Ishikawa (cell line): ENCODE measurements at regions not wholly inside any gene's neighbourhood (a gene's known extent, or its start where the extent isn't known, plus 50 kb on each side); places are given as distances from the start of the nearest gene placed in this dataset.

ENCODE experiments used
- CEBPB ChIP-seq: IDR thresholded peaks from 2 replicates; pipeline ENCODE4 v1.6.1; 2012
- CREB1 ChIP-seq: IDR thresholded peaks from 2 replicates; pipeline ENCODE4 v1.6.1; 2012; ENCODE audit warnings: low read depth
- EGR1 ChIP-seq: IDR thresholded peaks from 2 replicates; pipeline ENCODE4 v1.6.1; 2012
- EP300 ChIP-seq: IDR thresholded peaks from 2 replicates; pipeline ENCODE4 v1.6.1; 2012; ENCODE audit warnings: borderline replicate concordance
- FOXM1 ChIP-seq: IDR thresholded peaks from 2 replicates; pipeline ENCODE4 v1.6.1; 2012; ENCODE audit warnings: low read depth, borderline replicate concordance
- NFIC ChIP-seq: IDR thresholded peaks from 2 replicates; pipeline ENCODE4 v1.6.1; 2012
- RAD21 ChIP-seq: IDR thresholded peaks from 2 replicates; pipeline ENCODE4 v1.6.1; 2012; ENCODE audit warnings: low read depth
- TAF1 ChIP-seq: IDR thresholded peaks from 2 replicates; pipeline ENCODE4 v1.6.1; 2012; ENCODE audit warnings: low read depth, mild to moderate bottlenecking
- TCF12 ChIP-seq: IDR thresholded peaks from 2 replicates; pipeline ENCODE4 v1.6.1; 2012; ENCODE audit warnings: low read depth
- TEAD4 ChIP-seq: IDR thresholded peaks from 2 replicates; pipeline ENCODE4 v1.6.1; 2012
- USF1 ChIP-seq: IDR thresholded peaks from 2 replicates; pipeline ENCODE4 v1.6.1; 2012
- YY1 ChIP-seq: IDR thresholded peaks from 2 replicates; pipeline ENCODE4 v1.6.1; 2012; ENCODE audit warnings: low read depth
- ZBTB7A ChIP-seq: IDR thresholded peaks from 2 replicates; pipeline ENCODE4 v1.6.1; 2012; ENCODE audit warnings: low read depth
- TF ChIP-seq, protein P1 (sequence below): IDR thresholded peaks from 2 replicates; pipeline ENCODE4 v1.6.1; 2012; ENCODE audit warnings: low read depth, mild to moderate bottlenecking
- TF ChIP-seq, protein P2 (sequence below): IDR thresholded peaks from 2 replicates; pipeline ENCODE4 v1.6.1; 2012

- no peak for TF ChIP-seq ZBTB7A
- TF ChIP-seq, protein P1, sequence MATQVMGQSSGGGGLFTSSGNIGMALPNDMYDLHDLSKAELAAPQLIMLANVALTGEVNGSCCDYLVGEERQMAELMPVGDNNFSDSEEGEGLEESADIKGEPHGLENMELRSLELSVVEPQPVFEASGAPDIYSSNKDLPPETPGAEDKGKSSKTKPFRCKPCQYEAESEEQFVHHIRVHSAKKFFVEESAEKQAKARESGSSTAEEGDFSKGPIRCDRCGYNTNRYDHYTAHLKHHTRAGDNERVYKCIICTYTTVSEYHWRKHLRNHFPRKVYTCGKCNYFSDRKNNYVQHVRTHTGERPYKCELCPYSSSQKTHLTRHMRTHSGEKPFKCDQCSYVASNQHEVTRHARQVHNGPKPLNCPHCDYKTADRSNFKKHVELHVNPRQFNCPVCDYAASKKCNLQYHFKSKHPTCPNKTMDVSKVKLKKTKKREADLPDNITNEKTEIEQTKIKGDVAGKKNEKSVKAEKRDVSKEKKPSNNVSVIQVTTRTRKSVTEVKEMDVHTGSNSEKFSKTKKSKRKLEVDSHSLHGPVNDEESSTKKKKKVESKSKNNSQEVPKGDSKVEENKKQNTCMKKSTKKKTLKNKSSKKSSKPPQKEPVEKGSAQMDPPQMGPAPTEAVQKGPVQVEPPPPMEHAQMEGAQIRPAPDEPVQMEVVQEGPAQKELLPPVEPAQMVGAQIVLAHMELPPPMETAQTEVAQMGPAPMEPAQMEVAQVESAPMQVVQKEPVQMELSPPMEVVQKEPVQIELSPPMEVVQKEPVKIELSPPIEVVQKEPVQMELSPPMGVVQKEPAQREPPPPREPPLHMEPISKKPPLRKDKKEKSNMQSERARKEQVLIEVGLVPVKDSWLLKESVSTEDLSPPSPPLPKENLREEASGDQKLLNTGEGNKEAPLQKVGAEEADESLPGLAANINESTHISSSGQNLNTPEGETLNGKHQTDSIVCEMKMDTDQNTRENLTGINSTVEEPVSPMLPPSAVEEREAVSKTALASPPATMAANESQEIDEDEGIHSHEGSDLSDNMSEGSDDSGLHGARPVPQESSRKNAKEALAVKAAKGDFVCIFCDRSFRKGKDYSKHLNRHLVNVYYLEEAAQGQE, result no peak
- no peak for TF ChIP-seq TCF12
- no peak for TF ChIP-seq USF1
- no peak for TF ChIP-seq FOXM1
- TF ChIP-seq YY1, result no peak
- TF ChIP-seq TAF1, result no peak
- TF ChIP-seq CEBPB, result no peak
- TF ChIP-seq, protein P2, sequence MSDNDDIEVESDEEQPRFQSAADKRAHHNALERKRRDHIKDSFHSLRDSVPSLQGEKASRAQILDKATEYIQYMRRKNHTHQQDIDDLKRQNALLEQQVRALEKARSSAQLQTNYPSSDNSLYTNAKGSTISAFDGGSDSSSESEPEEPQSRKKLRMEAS, result no peak
- TF ChIP-seq CREB1, result no peak
- TF ChIP-seq TEAD4, result no peak
- no peak for TF ChIP-seq NFIC
- no peak for TF ChIP-seq EGR1
- no peak for TF ChIP-seq EP300
- TF ChIP-seq RAD21, result no peak
Measured at GRCh38 chr5:39658866-39659265, 234.1 kb upstream of the DAB2 start.

GRCh38 chr5:39657943-39658342, 233.2 kb upstream of the DAB2 start:
- TF ChIP-seq CEBPB (no peak), EP300 (no peak), TEAD4 (no peak), YY1 (no peak), FOXM1 (no peak; the same call in 1 of the 2 replicates), ZBTB7A (no peak), CREB1 (no peak), RAD21 (no peak), TAF1 (no peak), EGR1 (no peak)
- TF ChIP-seq, protein P2, result no peak
- TF ChIP-seq, protein P1, result no peak

GRCh38 chr5:39656600-39656999, 231.8 kb upstream of the DAB2 start:
- no peak for TF ChIP-seq ZBTB7A
- TF ChIP-seq, protein P2, result no peak
- TF ChIP-seq TEAD4, result no peak
- TF ChIP-seq, protein P1, result no peak
- no peak for TF ChIP-seq TAF1
- no peak for TF ChIP-seq NFIC
- TF ChIP-seq EGR1, result no peak
- TF ChIP-seq CREB1, result no peak
- TF ChIP-seq RAD21, result no peak
- TF ChIP-seq YY1, result no peak
- no peak for TF ChIP-seq TCF12
- no peak for TF ChIP-seq CEBPB
- TF ChIP-seq FOXM1, result no peak
- no peak for TF ChIP-seq USF1
- TF ChIP-seq EP300, result no peak

- no peak for TF ChIP-seq TEAD4
- no peak for TF ChIP-seq TCF12
- no peak for TF ChIP-seq EP300
- no peak for TF ChIP-seq CEBPB
- no peak for TF ChIP-seq EGR1
- TF ChIP-seq, protein P1, result no peak
- no peak for TF ChIP-seq USF1
- no peak for TF ChIP-seq ZBTB7A
- TF ChIP-seq TAF1, result no peak
- TF ChIP-seq CREB1, result no peak
- TF ChIP-seq NFIC, result no peak
- TF ChIP-seq YY1, result no peak
- no peak for TF ChIP-seq FOXM1
- TF ChIP-seq, protein P2, result no peak
- TF ChIP-seq RAD21, result no peak
Measured at GRCh38 chr5:39654715-39655114, 229.9 kb upstream of the DAB2 start.
